ENCODE measurements at regions not wholly inside any gene's neighbourhood (a gene's known extent, or its start where the extent isn't known, plus 50 kb on each side); places are given as distances from the start of the nearest gene placed in this dataset.

GRCh38 chrX:115898382-115899001 lies 272.1 kb upstream of the AGTR2 start:
- H3K4me1 ChIP-seq: peaks cover 4% of the 10 kb centered on the region; the same call in 1 of the 2 replicates
- DNase-seq: peak; percentile 73
- no peaks in the 10 kb centered on the region for H3K27me3 ChIP-seq
- no peaks in the 10 kb centered on the region for H3K36me3 ChIP-seq
- H3K9me3 ChIP-seq: no peaks in the 10 kb centered on the region
- H3K4me3 ChIP-seq (ENCODE audit: low read depth, low read length): no peak overlapping the region
- TF ChIP-seq, protein P1, sequence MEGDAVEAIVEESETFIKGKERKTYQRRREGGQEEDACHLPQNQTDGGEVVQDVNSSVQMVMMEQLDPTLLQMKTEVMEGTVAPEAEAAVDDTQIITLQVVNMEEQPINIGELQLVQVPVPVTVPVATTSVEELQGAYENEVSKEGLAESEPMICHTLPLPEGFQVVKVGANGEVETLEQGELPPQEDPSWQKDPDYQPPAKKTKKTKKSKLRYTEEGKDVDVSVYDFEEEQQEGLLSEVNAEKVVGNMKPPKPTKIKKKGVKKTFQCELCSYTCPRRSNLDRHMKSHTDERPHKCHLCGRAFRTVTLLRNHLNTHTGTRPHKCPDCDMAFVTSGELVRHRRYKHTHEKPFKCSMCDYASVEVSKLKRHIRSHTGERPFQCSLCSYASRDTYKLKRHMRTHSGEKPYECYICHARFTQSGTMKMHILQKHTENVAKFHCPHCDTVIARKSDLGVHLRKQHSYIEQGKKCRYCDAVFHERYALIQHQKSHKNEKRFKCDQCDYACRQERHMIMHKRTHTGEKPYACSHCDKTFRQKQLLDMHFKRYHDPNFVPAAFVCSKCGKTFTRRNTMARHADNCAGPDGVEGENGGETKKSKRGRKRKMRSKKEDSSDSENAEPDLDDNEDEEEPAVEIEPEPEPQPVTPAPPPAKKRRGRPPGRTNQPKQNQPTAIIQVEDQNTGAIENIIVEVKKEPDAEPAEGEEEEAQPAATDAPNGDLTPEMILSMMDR (IDR thresholded peaks at IDR 0.05; ENCODE audit: low read depth, low read length): peak; percentile 41

DNA sequence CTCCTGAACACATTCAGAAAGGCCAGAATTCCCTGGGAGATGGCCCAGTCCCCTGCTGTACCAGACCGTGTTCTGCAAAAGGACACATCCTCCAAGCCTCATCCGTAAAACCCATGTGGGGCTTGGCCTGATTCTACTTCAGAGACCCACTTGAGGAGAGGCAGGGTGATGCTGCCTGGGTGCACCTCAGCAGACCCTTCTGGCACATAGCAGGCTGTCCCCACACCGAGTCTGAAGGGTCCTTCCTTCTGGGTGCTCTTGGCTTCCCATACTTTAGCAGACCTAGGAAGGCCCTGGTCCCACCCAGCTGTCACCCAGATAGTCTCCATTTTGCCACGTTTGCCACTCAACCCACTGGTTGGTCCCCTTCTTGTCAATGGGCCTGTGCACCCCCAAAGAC lies 270.1 kb upstream of the AGTR2 start:
- DNase-seq: no peak
- Histone ChIP-seq H3K4me1 (no peaks in the 10 kb centered on the region), H3K36me3 (no peaks in the 10 kb centered on the region), H3K4me3 (ENCODE audit: low read depth, low read length) (no peak overlapping the region), H3K27me3 (no peaks in the 10 kb centered on the region), H3K9me3 (no peaks in the 10 kb centered on the region)
- TF ChIP-seq, protein P1 (IDR thresholded peaks at IDR 0.05; ENCODE audit: low read depth, low read length): no peak

GRCh38 chrX:115901241-115901640 lies 269.3 kb upstream of the AGTR2 start:
- Histone ChIP-seq H3K27me3 (no peaks in the 10 kb centered on the region), H3K36me3 (no peaks in the 10 kb centered on the region), H3K4me1 (no peaks in the 10 kb centered on the region), H3K9me3 (no peaks in the 10 kb centered on the region), H3K4me3 (ENCODE audit: low read depth, low read length) (no peak overlapping the region)
- TF ChIP-seq, protein P1 (IDR thresholded peaks at IDR 0.05; ENCODE audit: low read depth, low read length): no peak
- DNase-seq: no peak

DNA sequence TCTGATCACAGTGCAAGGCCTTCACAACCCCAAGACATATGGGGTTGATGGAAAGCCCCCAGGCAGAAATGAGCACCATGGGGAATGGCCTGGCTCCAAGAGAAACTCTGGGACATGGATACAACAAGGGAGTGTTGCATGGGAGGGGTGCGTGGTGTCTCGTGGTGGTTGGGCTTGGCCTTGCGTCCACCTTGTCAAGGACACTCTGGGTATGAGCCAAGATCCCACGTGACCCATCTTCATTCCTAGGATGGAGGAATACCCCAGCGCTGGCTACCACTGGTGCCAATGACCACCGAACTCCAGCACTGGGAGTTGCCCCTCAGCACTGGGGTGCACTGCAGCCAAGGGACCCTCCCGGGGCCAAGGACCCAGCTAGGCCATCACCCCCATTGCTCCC lies 267.5 kb upstream of the AGTR2 start:
- H3K27me3 ChIP-seq: no peaks in the 10 kb centered on the region
- H3K4me3 ChIP-seq (ENCODE audit: low read depth, low read length): no peak overlapping the region
- no peaks in the 10 kb centered on the region for H3K4me1 ChIP-seq
- no peaks in the 10 kb centered on the region for H3K36me3 ChIP-seq
- H3K9me3 ChIP-seq: no peaks in the 10 kb centered on the region
- no peak for DNase-seq
- TF ChIP-seq, protein P1 (IDR thresholded peaks at IDR 0.05; ENCODE audit: low read depth, low read length): no peak

GRCh38 chrX:115906276-115906675 lies 264.3 kb upstream of the AGTR2 start:
- Histone ChIP-seq H3K27me3 (no peaks in the 10 kb centered on the region), H3K9me3 (no peaks in the 10 kb centered on the region), H3K4me3 (ENCODE audit: low read depth, low read length) (no peak overlapping the region), H3K4me1 (no peaks in the 10 kb centered on the region), H3K36me3 (no peaks in the 10 kb centered on the region)
- TF ChIP-seq, protein P1 (IDR thresholded peaks at IDR 0.05; ENCODE audit: low read depth, low read length): no peak
- no peak for DNase-seq

GRCh38 chrX:115906881-115907280 lies 263.7 kb upstream of the AGTR2 start:
- Histone ChIP-seq H3K36me3 (no peaks in the 10 kb centered on the region), H3K4me1 (no peaks in the 10 kb centered on the region), H3K9me3 (no peaks in the 10 kb centered on the region), H3K4me3 (ENCODE audit: low read depth, low read length) (no peak overlapping the region), H3K27me3 (no peaks in the 10 kb centered on the region)
- no peak for DNase-seq
- TF ChIP-seq, protein P1 (IDR thresholded peaks at IDR 0.05; ENCODE audit: low read depth, low read length): no peak
